Stimulated activated CD4-positive, alpha-beta T cell treated with anti-CD3 and anti-CD28 coated beads, Interleukin-4, amount 100 ng/mL, for 48 hours (primary cell): ENCODE measurements at regions not wholly inside any gene's neighbourhood (a gene's known extent, or its start where the extent isn't known, plus 50 kb on each side); places are given as distances from the start of the nearest gene placed in this dataset.
"Not testable (repeated sequence)": the region's sequence is repeated elsewhere in the genome, so short reads cannot be mapped to it uniquely, and the experiment has no call there.

ENCODE experiments used
- DNase-seq, 2 donors: peaks; one replicate each; pipeline ENCODE4 v3.0.0-alpha.2; 2020; ENCODE audit warnings: low read depth in 2 of 2

GRCh38 chr2:4915357-4915756 lies 776.8 kb upstream of the SOX11 start:
- DNase-seq, result no peak

GRCh38 chr2:4916094-4916493 lies 776.1 kb upstream of the SOX11 start:
- DNase-seq, result no peak

- no peak for DNase-seq
These were observed 761.5 kb upstream of the SOX11 start for GRCh38 chr2:4930704-4931103.

- no peak for DNase-seq
These were observed 760.3 kb upstream of the SOX11 start for GRCh38 chr2:4931721-4932365.

GRCh38 chr2:4935291-4935690 lies 756.9 kb upstream of the SOX11 start:
- DNase-seq, result not testable (repeated sequence)

GRCh38 chr2:4937550-4937949 lies 754.6 kb upstream of the SOX11 start:
- DNase-seq, result no peak

GRCh38 chr2:4938206-4938605 lies 754.0 kb upstream of the SOX11 start:
- DNase-seq, result no peak

GRCh38 chr2:4942441-4942840 lies 749.7 kb upstream of the SOX11 start:
- DNase-seq, result no peak

GRCh38 chr2:4947911-4948310 lies 744.3 kb upstream of the SOX11 start:
- no peak for DNase-seq

- DNase-seq, result no peak
These were observed 740.8 kb upstream of the SOX11 start for GRCh38 chr2:4951368-4951767.

GRCh38 chr2:4959219-4959618 lies 733.0 kb upstream of the SOX11 start:
- no peak for DNase-seq

GRCh38 chr2:4962419-4962818 lies 729.8 kb upstream of the SOX11 start:
- no peak for DNase-seq

GRCh38 chr2:4963106-4963505 lies 729.1 kb upstream of the SOX11 start:
- DNase-seq, result no peak

GRCh38 chr2:4964001-4964540 lies 728.1 kb upstream of the SOX11 start:
- no peak for DNase-seq

GRCh38 chr2:4964579-4964978 lies 727.6 kb upstream of the SOX11 start:
- no peak for DNase-seq

GRCh38 chr2:4965556-4966320 lies 726.4 kb upstream of the SOX11 start:
- DNase-seq, result no peak

- no peak for DNase-seq
These were observed 725.0 kb upstream of the SOX11 start for GRCh38 chr2:4967206-4967605.

GRCh38 chr2:4972472-4972871 lies 719.7 kb upstream of the SOX11 start:
- DNase-seq, result no peak

- no peak for DNase-seq
These were observed 718.8 kb upstream of the SOX11 start for GRCh38 chr2:4973354-4973753.

- DNase-seq, result no peak
These were observed 718.2 kb upstream of the SOX11 start for GRCh38 chr2:4973973-4974372.

- DNase-seq, result no peak
These were observed 715.8 kb upstream of the SOX11 start for GRCh38 chr2:4976407-4976806.

GRCh38 chr2:4979111-4979510 lies 713.1 kb upstream of the SOX11 start:
- no peak for DNase-seq

GRCh38 chr2:4980995-4981394 lies 711.2 kb upstream of the SOX11 start:
- DNase-seq, result no peak
